Keratinocyte (primary cell): ENCODE measurements at regions not wholly inside any gene's neighbourhood (a gene's known extent, or its start where the extent isn't known, plus 50 kb on each side); places are given as distances from the start of the nearest gene placed in this dataset.

Experiments
- DNase-seq: peaks from one replicate; pipeline ENCODE4 v3.0.0-alpha.2; 2011; ENCODE audit warnings: low read depth, missing footprints, low spot score
- FAIRE-seq: peaks from 2 replicates; lab custom pipeline; 2011; peaks lifted over from hg19 to GRCh38; lab: Jason Lieb, UNC
- H2AFZ ChIP-seq: 2 replicates; pipeline ENCODE4 v1.6.0; 2012; ENCODE audit warnings: low read length, control low read depth, inconsistent platforms; ENCODE audit not compliant: control insufficient read depth
- H3K27ac ChIP-seq: 2 replicates; pipeline ENCODE4 v1.5.1; 2011; ENCODE audit warnings: low read length; ENCODE audit not compliant: control insufficient read depth, insufficient read depth
- H3K27me3 ChIP-seq: 3 replicates; pipeline ENCODE4 v1.6.0; 2011; ENCODE audit warnings: low read length; ENCODE audit not compliant: control insufficient read depth, insufficient read depth; ENCODE audit errors: extremely low read depth
- H3K36me3 ChIP-seq, 2 experiments: 2 replicates in 1 of 2; 3 replicates in 1 of 2; pipeline ENCODE4 v1.5.1; 2011; ENCODE audit warnings: low read length in 2 of 2, mild to moderate bottlenecking in 1 of 2; ENCODE audit not compliant: control insufficient read depth in 2 of 2, insufficient read depth in 2 of 2; ENCODE audit errors: extremely low read depth in 1 of 2
- H3K4me1 ChIP-seq: 3 replicates; pipeline ENCODE4 v1.5.1; 2011; ENCODE audit warnings: low read length; ENCODE audit not compliant: control insufficient read depth, insufficient read depth; ENCODE audit errors: extremely low read depth
- H3K4me2 ChIP-seq: 3 replicates; pipeline ENCODE4 v1.6.0; 2011; ENCODE audit warnings: low read depth, low read length; ENCODE audit not compliant: control insufficient read depth, insufficient read depth; ENCODE audit errors: extremely low read depth
- H3K4me3 ChIP-seq, 3 experiments: fragments of 200-600 bp in 1 of 3; sonication (generic) in 1 of 3; 2 replicates in 2 of 3; 3 replicates in 1 of 3; pipeline ENCODE4 v1.5.1; 2011 to 2016; ENCODE audit warnings: low read length in 3 of 3, mild to moderate bottlenecking in 3 of 3, control low read depth in 2 of 3, inconsistent platforms in 1 of 3, low read depth in 1 of 3, mixed read lengths in 1 of 3, mixed run types in 1 of 3, moderate library complexity in 1 of 3; ENCODE audit not compliant: control insufficient read depth in 2 of 3, insufficient read depth in 2 of 3; ENCODE audit errors: extremely low read depth in 1 of 3
- H3K79me2 ChIP-seq: 2 replicates; pipeline ENCODE4 v1.6.0; 2012; ENCODE audit warnings: low read length; ENCODE audit not compliant: control insufficient read depth, insufficient read depth
- H3K9ac ChIP-seq: 3 replicates; pipeline ENCODE4 v1.6.0; 2011; ENCODE audit warnings: low read length; ENCODE audit not compliant: control insufficient read depth, insufficient read depth; ENCODE audit errors: extremely low read depth
- H3K9me1 ChIP-seq: 3 replicates; pipeline ENCODE4 v1.6.0; 2011; ENCODE audit warnings: low read length; ENCODE audit not compliant: control insufficient read depth, insufficient read depth; ENCODE audit errors: extremely low read depth
- H3K9me3 ChIP-seq: 2 replicates; pipeline ENCODE4 v1.5.1; 2012; ENCODE audit warnings: low read depth, low read length; ENCODE audit not compliant: control insufficient read depth
- H4K20me1 ChIP-seq: 3 replicates; pipeline ENCODE4 v1.6.0; 2011; ENCODE audit warnings: low read length; ENCODE audit not compliant: control insufficient read depth, insufficient read depth; ENCODE audit errors: extremely low read depth
- EZH2 ChIP-seq: IDR thresholded peaks from one replicate; pipeline ENCODE4 v1.6.1; 2012; ENCODE audit warnings: inconsistent platforms, mild to moderate bottlenecking, low read length, moderate library complexity
- dilution Hi-C: fragments of 300-500 bp; cut with MboI; formaldehyde crosslinking; loops from one replicate; pipeline ENCODE4 v1.7.0; 2020; ENCODE audit warnings: low sequenced_read_pairs; ENCODE audit not compliant: extremely low pct_ligation_motif_present
- TF ChIP-seq, protein P1 (sequence below), 3 experiments: IDR thresholded peaks in 1 of 3; conservative IDR thresholded peaks in 1 of 3; optimal IDR thresholded peaks in 1 of 3; 2 replicates in 2 of 3; 3 replicates in 1 of 3; pipeline versions ENCODE3 to v1.5.1; 2011; ENCODE audit warnings: low read length in 3 of 3, mild to moderate bottlenecking in 3 of 3, moderate library complexity in 2 of 3, control low read depth in 1 of 3, inconsistent platforms in 1 of 3; ENCODE audit not compliant: insufficient read depth in 2 of 3; ENCODE audit errors: extremely low read depth in 1 of 3

- Histone ChIP-seq H3K36me3 (no peaks in the 10 kb centered on the region), H2AFZ (peak overlapping the region; percentile 71), H4K20me1 (no peaks in the 10 kb centered on the region), H3K27ac (no peak overlapping the region), H3K9me3 (no peaks in the 10 kb centered on the region), H3K79me2 (no peaks in the 10 kb centered on the region), H3K9me1 (no peaks in the 10 kb centered on the region), H3K4me1 (peaks cover 5% of the 10 kb centered on the region), H3K4me2 (no peak overlapping the region), H3K9ac (no peak overlapping the region), H3K27me3 (no peaks in the 10 kb centered on the region), H3K4me3 (no peak overlapping the region)
- no peak for DNase-seq
- dilution Hi-C loops = no loop called here
- no peak for TF ChIP-seq EZH2
- TF ChIP-seq, protein P1, sequence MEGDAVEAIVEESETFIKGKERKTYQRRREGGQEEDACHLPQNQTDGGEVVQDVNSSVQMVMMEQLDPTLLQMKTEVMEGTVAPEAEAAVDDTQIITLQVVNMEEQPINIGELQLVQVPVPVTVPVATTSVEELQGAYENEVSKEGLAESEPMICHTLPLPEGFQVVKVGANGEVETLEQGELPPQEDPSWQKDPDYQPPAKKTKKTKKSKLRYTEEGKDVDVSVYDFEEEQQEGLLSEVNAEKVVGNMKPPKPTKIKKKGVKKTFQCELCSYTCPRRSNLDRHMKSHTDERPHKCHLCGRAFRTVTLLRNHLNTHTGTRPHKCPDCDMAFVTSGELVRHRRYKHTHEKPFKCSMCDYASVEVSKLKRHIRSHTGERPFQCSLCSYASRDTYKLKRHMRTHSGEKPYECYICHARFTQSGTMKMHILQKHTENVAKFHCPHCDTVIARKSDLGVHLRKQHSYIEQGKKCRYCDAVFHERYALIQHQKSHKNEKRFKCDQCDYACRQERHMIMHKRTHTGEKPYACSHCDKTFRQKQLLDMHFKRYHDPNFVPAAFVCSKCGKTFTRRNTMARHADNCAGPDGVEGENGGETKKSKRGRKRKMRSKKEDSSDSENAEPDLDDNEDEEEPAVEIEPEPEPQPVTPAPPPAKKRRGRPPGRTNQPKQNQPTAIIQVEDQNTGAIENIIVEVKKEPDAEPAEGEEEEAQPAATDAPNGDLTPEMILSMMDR (optimal IDR thresholded peaks at IDR 0.05 in 1 of 3, IDR thresholded peaks at IDR 0.05 in 1 of 3, conservative IDR thresholded peaks at IDR 0.05 in 1 of 3; ENCODE audit: extremely low read depth in 1 of 3, insufficient read depth in 2 of 3, low read length in 3 of 3) = no peak
- no peak for FAIRE-seq
Observed at GRCh38 chr13:33744589-33745369, 73.2 kb upstream of the RFC3 start.

- no peak overlapping the region for H3K4me2 ChIP-seq
- no peaks in the 10 kb centered on the region for H4K20me1 ChIP-seq
- no peaks in the 10 kb centered on the region for H3K27me3 ChIP-seq
- peak overlapping the region; percentile 71 for H2AFZ ChIP-seq
- H3K79me2 ChIP-seq = no peaks in the 10 kb centered on the region
- no peaks in the 10 kb centered on the region for H3K9me3 ChIP-seq
- DNase-seq = no peak
- H3K9me1 ChIP-seq = no peaks in the 10 kb centered on the region
- no peaks in the 10 kb centered on the region for H3K36me3 ChIP-seq
- dilution Hi-C loops = no loop called here
- peaks cover 5% of the 10 kb centered on the region for H3K4me1 ChIP-seq
- H3K4me3 ChIP-seq = no peak overlapping the region
- no peak for FAIRE-seq
- H3K27ac ChIP-seq = no peak overlapping the region
- H3K9ac ChIP-seq = no peak overlapping the region
- TF ChIP-seq, protein P1 (optimal IDR thresholded peaks at IDR 0.05 in 1 of 3, IDR thresholded peaks at IDR 0.05 in 1 of 3, conservative IDR thresholded peaks at IDR 0.05 in 1 of 3; ENCODE audit: extremely low read depth in 1 of 3, insufficient read depth in 2 of 3, low read length in 3 of 3) = no peak
- TF ChIP-seq EZH2 = no peak
Observed at GRCh38 chr13:33745370-33746324, 72.3 kb upstream of the RFC3 start.
